Tibial nerve (tissue), 4 donors: ENCODE measurements at regions not wholly inside any gene's neighbourhood (a gene's known extent, or its start where the extent isn't known, plus 50 kb on each side); places are given as distances from the start of the nearest gene placed in this dataset.

Experiments used
- EP300 ChIP-seq, 2 donors: sonication (generic); formaldehyde crosslinking; IDR thresholded peaks; one replicate each; pipeline ENCODE4 v1.6.1; 2017; ENCODE audit warnings: antibody characterized with exemption in 2 of 2, mild to moderate bottlenecking in 1 of 2
- POLR2A ChIP-seq, 2 donors: fragments of 450-650 bp; IDR thresholded peaks; one replicate each; pipeline ENCODE4 v1.6.1; 2017; ENCODE audit warnings: antibody characterized with exemption in 2 of 2, mild to moderate bottlenecking in 2 of 2, moderate library complexity in 2 of 2
- TF ChIP-seq, protein P1 (sequence below), 5 experiments: fragments of 200-600 bp in 3 of 5; fragments of 450-650 bp in 2 of 5; sonication (generic) in 3 of 5; IDR thresholded peaks; one replicate each; pipeline ENCODE4 v1.5.1; 2016 to 2019; ENCODE audit warnings: antibody characterized with exemption in 5 of 5, mild to moderate bottlenecking in 3 of 5, moderate library complexity in 2 of 5

DNA sequence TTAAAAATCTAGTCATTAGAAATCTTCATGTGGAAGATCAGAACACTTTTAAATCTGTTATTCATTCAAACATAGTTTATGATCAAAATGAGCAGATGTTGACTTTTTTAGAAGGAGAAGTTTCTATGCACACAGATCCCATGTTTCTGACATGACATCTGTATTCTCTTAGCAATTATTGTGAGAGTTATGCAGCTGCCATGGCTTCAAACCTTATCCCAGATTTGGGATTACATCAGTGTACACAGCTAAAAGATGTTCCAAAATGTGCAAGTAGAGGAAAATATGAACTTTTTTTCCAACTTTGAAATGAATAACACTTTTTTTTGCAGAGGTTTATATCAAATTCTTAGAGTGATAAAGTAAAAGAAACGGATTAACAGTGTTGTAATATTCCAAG lies 1166.9 kb downstream of the ZPLD1 start:
- TF ChIP-seq EP300 (IDR thresholded peaks at IDR 0.05) (no peak), POLR2A (IDR thresholded peaks at IDR 0.05) (no peak)
- TF ChIP-seq, protein P1, sequence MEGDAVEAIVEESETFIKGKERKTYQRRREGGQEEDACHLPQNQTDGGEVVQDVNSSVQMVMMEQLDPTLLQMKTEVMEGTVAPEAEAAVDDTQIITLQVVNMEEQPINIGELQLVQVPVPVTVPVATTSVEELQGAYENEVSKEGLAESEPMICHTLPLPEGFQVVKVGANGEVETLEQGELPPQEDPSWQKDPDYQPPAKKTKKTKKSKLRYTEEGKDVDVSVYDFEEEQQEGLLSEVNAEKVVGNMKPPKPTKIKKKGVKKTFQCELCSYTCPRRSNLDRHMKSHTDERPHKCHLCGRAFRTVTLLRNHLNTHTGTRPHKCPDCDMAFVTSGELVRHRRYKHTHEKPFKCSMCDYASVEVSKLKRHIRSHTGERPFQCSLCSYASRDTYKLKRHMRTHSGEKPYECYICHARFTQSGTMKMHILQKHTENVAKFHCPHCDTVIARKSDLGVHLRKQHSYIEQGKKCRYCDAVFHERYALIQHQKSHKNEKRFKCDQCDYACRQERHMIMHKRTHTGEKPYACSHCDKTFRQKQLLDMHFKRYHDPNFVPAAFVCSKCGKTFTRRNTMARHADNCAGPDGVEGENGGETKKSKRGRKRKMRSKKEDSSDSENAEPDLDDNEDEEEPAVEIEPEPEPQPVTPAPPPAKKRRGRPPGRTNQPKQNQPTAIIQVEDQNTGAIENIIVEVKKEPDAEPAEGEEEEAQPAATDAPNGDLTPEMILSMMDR (IDR thresholded peaks at IDR 0.05): no peak
